ENCODE measurements at regions not wholly inside any gene's neighbourhood (a gene's known extent, or its start where the extent isn't known, plus 50 kb on each side); places are given as distances from the start of the nearest gene placed in this dataset.

- H3K9me2 ChIP-seq (ENCODE audit: insufficient read depth, low read length): no peaks in the 10 kb centered on the region
- H3K27me3 ChIP-seq (ENCODE audit: insufficient read depth, low read depth, low read length): no peaks in the 10 kb centered on the region
- H2AFZ ChIP-seq (ENCODE audit: low read depth, low read length): no peak overlapping the region
- no peaks in the 10 kb centered on the region for H4K20me1 ChIP-seq (ENCODE audit: insufficient read depth)
- no peak overlapping the region for H3K4me2 ChIP-seq (ENCODE audit: low read length)
- H3K9ac ChIP-seq (ENCODE audit: low read length): no peak overlapping the region
- no peaks in the 10 kb centered on the region for H3K9me3 ChIP-seq (ENCODE audit: low read length)
- H3K27ac ChIP-seq (ENCODE audit: low read length): no peak overlapping the region
- TF ChIP-seq POLR2AphosphoS5 (IDR thresholded peaks at IDR 0.05) (no peak), TAF1 (IDR thresholded peaks at IDR 0.05; ENCODE audit: low read depth) (no peak), MXI1 (conservative IDR thresholded peaks at IDR 0.05; ENCODE audit: poor library complexity, severe bottlenecking) (no peak), REST (IDR thresholded peaks at IDR 0.05; ENCODE audit: borderline replicate concordance) (no peak), EP300 (conservative IDR thresholded peaks at IDR 0.05; ENCODE audit: poor library complexity, severe bottlenecking) (no peak), SMC3 (conservative IDR thresholded peaks at IDR 0.05; ENCODE audit: poor library complexity) (no peak)
- H3K79me2 ChIP-seq (replicated peaks; ENCODE audit: insufficient read depth, low read length): no peaks in the 10 kb centered on the region
- H3F3A ChIP-seq (ENCODE audit: insufficient read depth, low read length, poor library complexity, severe bottlenecking): no peaks in the 10 kb centered on the region
- H3K4me3 ChIP-seq (ENCODE audit: low read length): no peak overlapping the region
- H3K36me3 ChIP-seq (ENCODE audit: insufficient read depth, low read length): no peaks in the 10 kb centered on the region
These were observed 81.4 kb upstream of the GALNT2 start for GRCh38 chr1:229985613-229986010.

- Histone ChIP-seq H2AFZ (ENCODE audit: low read depth, low read length) (no peak overlapping the region), H3K27me3 (ENCODE audit: insufficient read depth, low read depth, low read length) (no peaks in the 10 kb centered on the region), H3F3A (ENCODE audit: insufficient read depth, low read length, poor library complexity, severe bottlenecking) (no peaks in the 10 kb centered on the region), H4K20me1 (ENCODE audit: insufficient read depth) (no peaks in the 10 kb centered on the region), H3K27ac (ENCODE audit: low read length) (no peak overlapping the region), H3K9me2 (ENCODE audit: insufficient read depth, low read length) (no peaks in the 10 kb centered on the region), H3K79me2 (replicated peaks; ENCODE audit: insufficient read depth, low read length) (no peaks in the 10 kb centered on the region), H3K9ac (ENCODE audit: low read length) (no peak overlapping the region), H3K4me2 (ENCODE audit: low read length) (no peak overlapping the region), H3K36me3 (ENCODE audit: insufficient read depth, low read length) (no peaks in the 10 kb centered on the region), H3K4me3 (ENCODE audit: low read length) (no peak overlapping the region), H3K9me3 (ENCODE audit: low read length) (no peaks in the 10 kb centered on the region)
- TF ChIP-seq TAF1 (IDR thresholded peaks at IDR 0.05; ENCODE audit: low read depth): no peak
These were observed 80.2 kb upstream of the GALNT2 start for GRCh38 chr1:229986737-229987337.

- Histone ChIP-seq H3K27ac (ENCODE audit: low read length) (no peak overlapping the region), H3K4me2 (ENCODE audit: low read length) (no peak overlapping the region), H4K20me1 (ENCODE audit: insufficient read depth) (no peaks in the 10 kb centered on the region), H3F3A (ENCODE audit: insufficient read depth, low read length, poor library complexity, severe bottlenecking) (no peaks in the 10 kb centered on the region), H3K79me2 (replicated peaks; ENCODE audit: insufficient read depth, low read length) (no peaks in the 10 kb centered on the region), H3K9me2 (ENCODE audit: insufficient read depth, low read length) (no peaks in the 10 kb centered on the region), H3K9me3 (ENCODE audit: low read length) (no peaks in the 10 kb centered on the region), H3K36me3 (ENCODE audit: insufficient read depth, low read length) (no peaks in the 10 kb centered on the region), H3K4me3 (ENCODE audit: low read length) (no peak overlapping the region), H3K27me3 (ENCODE audit: insufficient read depth, low read depth, low read length) (no peaks in the 10 kb centered on the region), H3K9ac (ENCODE audit: low read length) (no peak overlapping the region), H2AFZ (ENCODE audit: low read depth, low read length) (no peak overlapping the region)
- no peak for TF ChIP-seq RAD21 (conservative IDR thresholded peaks at IDR 0.05)
- TF ChIP-seq EZH2 (IDR thresholded peaks at IDR 0.05; ENCODE audit: borderline replicate concordance, insufficient read depth, low read length, poor library complexity, severe bottlenecking): no peak
These were observed 79.1 kb upstream of the GALNT2 start for GRCh38 chr1:229987953-229988352.
